ENCODE measurements at regions not wholly inside any gene's neighbourhood (a gene's known extent, or its start where the extent isn't known, plus 50 kb on each side); places are given as distances from the start of the nearest gene placed in this dataset.

- no peak for TF ChIP-seq CTCF (IDR thresholded peaks at IDR 0.05; ENCODE audit: low read length)
- TF ChIP-seq EZH2 (IDR thresholded peaks at IDR 0.05; ENCODE audit: borderline replicate concordance, low read length) = no peak
These were observed 103.6 kb downstream of the PALM2AKAP2 start for GRCh38 chr9:109883623-109884022.
